Stimulated activated CD8-positive, alpha-beta memory T cell treated with anti-CD3 and anti-CD28 coated beads, Interleukin-2, amount 100 ng/mL, for 48 hours (primary cell): ENCODE measurements at regions not wholly inside any gene's neighbourhood (a gene's known extent, or its start where the extent isn't known, plus 50 kb on each side); places are given as distances from the start of the nearest gene placed in this dataset.
"Not testable (repeated sequence)": the region's sequence is repeated elsewhere in the genome, so short reads cannot be mapped to it uniquely, and the experiment has no call there.

Experiments used
- DNase-seq, 2 donors: peaks; one replicate each; pipeline ENCODE4 v3.0.0-alpha.2; 2020; ENCODE audit warnings: low read depth in 2 of 2

GRCh38 chr21:24011087-24011486 is 1596.2 kb downstream of the MRPL39 start:
- no peak for DNase-seq

- DNase-seq, result no peak
Observed at GRCh38 chr21:24007592-24007991, 1599.7 kb downstream of the MRPL39 start.

GRCh38 chr21:23986987-23987386 is 1620.3 kb downstream of the MRPL39 start:
- no peak for DNase-seq

GRCh38 chr21:23986214-23986613 is 1621.1 kb downstream of the MRPL39 start:
- no peak for DNase-seq

- DNase-seq, result no peak
Observed at GRCh38 chr21:23982546-23982945, 1624.7 kb downstream of the MRPL39 start.

GRCh38 chr21:23977971-23978370 is 1629.3 kb downstream of the MRPL39 start:
- DNase-seq, result no peak

- peak; percentile 23 to 48 for DNase-seq
Observed at GRCh38 chr21:23968722-23969647, 1638.3 kb downstream of the MRPL39 start.

- no peak for DNase-seq
Observed at GRCh38 chr21:23968008-23968407, 1639.3 kb downstream of the MRPL39 start.

- DNase-seq, result no peak
Observed at GRCh38 chr21:23963454-23963853, 1643.8 kb downstream of the MRPL39 start.

GRCh38 chr21:23960769-23961168 is 1646.5 kb downstream of the MRPL39 start:
- no peak for DNase-seq

- DNase-seq, result no peak
Observed at GRCh38 chr21:23955135-23955843, 1652.0 kb downstream of the MRPL39 start.

GRCh38 chr21:23952269-23952668 is 1655.0 kb downstream of the MRPL39 start:
- no peak for DNase-seq

GRCh38 chr21:23951251-23951650 is 1656.0 kb downstream of the MRPL39 start:
- no peak for DNase-seq

- no peak for DNase-seq
Observed at GRCh38 chr21:23950344-23950743, 1656.9 kb downstream of the MRPL39 start.

- no peak for DNase-seq
Observed at GRCh38 chr21:23949493-23949892, 1657.8 kb downstream of the MRPL39 start.

- no peak for DNase-seq
Observed at GRCh38 chr21:23939369-23940065, 1667.8 kb downstream of the MRPL39 start.

- no peak for DNase-seq
Observed at GRCh38 chr21:23936991-23937390, 1670.3 kb downstream of the MRPL39 start.

GRCh38 chr21:23936224-23936623 is 1671.1 kb downstream of the MRPL39 start:
- DNase-seq, result no peak

GRCh38 chr21:23930565-23930964 is 1676.7 kb downstream of the MRPL39 start:
- DNase-seq, result no peak

- DNase-seq, result not testable (repeated sequence)
Observed at GRCh38 chr21:23926430-23926829, 1680.9 kb downstream of the MRPL39 start.

GRCh38 chr21:23921670-23922418 is 1685.4 kb downstream of the MRPL39 start:
- DNase-seq, result no peak

- no peak for DNase-seq
Observed at GRCh38 chr21:23900727-23901126, 1706.6 kb downstream of the MRPL39 start.
